ENCODE measurements at regions not wholly inside any gene's neighbourhood (a gene's known extent, or its start where the extent isn't known, plus 50 kb on each side); places are given as distances from the start of the nearest gene placed in this dataset.

DNA sequence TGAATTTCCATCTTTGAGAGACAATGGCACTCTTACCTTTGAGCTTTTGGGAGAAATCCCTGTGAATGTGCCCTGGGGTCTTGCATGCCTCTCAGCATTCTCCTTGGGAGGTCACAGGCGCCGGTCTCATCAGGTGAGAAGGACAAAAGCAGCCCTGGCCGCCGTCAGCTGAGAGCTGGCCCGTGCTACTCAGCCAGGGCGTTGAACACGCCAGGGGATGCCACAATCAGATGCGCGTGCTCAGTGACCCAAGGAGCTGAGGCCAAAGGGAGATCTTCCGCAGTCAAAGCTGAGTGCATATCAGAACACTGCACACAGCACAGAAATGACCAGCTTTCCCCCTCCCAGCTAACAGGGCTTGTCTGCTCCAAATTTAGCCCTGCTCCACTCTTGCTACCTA is 253.6 kb upstream of the NOX3 start:
- TF ChIP-seq POLR2A (IDR thresholded peaks at IDR 0.05) = no peak
- TF ChIP-seq, protein P1, sequence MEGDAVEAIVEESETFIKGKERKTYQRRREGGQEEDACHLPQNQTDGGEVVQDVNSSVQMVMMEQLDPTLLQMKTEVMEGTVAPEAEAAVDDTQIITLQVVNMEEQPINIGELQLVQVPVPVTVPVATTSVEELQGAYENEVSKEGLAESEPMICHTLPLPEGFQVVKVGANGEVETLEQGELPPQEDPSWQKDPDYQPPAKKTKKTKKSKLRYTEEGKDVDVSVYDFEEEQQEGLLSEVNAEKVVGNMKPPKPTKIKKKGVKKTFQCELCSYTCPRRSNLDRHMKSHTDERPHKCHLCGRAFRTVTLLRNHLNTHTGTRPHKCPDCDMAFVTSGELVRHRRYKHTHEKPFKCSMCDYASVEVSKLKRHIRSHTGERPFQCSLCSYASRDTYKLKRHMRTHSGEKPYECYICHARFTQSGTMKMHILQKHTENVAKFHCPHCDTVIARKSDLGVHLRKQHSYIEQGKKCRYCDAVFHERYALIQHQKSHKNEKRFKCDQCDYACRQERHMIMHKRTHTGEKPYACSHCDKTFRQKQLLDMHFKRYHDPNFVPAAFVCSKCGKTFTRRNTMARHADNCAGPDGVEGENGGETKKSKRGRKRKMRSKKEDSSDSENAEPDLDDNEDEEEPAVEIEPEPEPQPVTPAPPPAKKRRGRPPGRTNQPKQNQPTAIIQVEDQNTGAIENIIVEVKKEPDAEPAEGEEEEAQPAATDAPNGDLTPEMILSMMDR (IDR thresholded peaks at IDR 0.05) = no peak
